H9 (cell line): ENCODE measurements at regions not wholly inside any gene's neighbourhood (a gene's known extent, or its start where the extent isn't known, plus 50 kb on each side); places are given as distances from the start of the nearest gene placed in this dataset.

ENCODE experiments used
- DNase-seq: peaks from one replicate; pipeline ENCODE4 v3.0.0-alpha.2; 2017
- H2AFZ ChIP-seq: one replicate; pipeline ENCODE4 v1.6.1; 2013; ENCODE audit warnings: mild to moderate bottlenecking, low read length, control low read depth, moderate library complexity
- H2AK5ac ChIP-seq: 2 replicates; pipeline ENCODE4 v1.6.1; 2013; ENCODE audit warnings: low read length, control low read depth, mixed read lengths; ENCODE audit not compliant: insufficient read length
- H2BK120ac ChIP-seq: one replicate; pipeline ENCODE4 v1.6.1; 2013; ENCODE audit warnings: low read depth, mild to moderate bottlenecking, low read length, control low read depth, inconsistent platforms; ENCODE audit not compliant: poor library complexity, severe bottlenecking
- H2BK12ac ChIP-seq: 2 replicates; pipeline ENCODE4 v1.6.1; 2013; ENCODE audit warnings: low read length, control low read depth, mixed read lengths, low read depth; ENCODE audit not compliant: insufficient read length
- H2BK15ac ChIP-seq: 2 replicates; pipeline ENCODE4 v1.6.1; 2013; ENCODE audit warnings: low read depth, low read length, control low read depth
- H2BK20ac ChIP-seq: one replicate; pipeline ENCODE4 v1.6.1; 2013; ENCODE audit warnings: low read depth, mild to moderate bottlenecking, low read length, control low read depth, inconsistent platforms; ENCODE audit not compliant: poor library complexity, severe bottlenecking
- H2BK5ac ChIP-seq: 2 replicates; pipeline ENCODE4 v1.6.1; 2013; ENCODE audit warnings: low read length, control low read depth, mixed read lengths; ENCODE audit not compliant: insufficient read length
- H3K14ac ChIP-seq: 2 replicates; pipeline ENCODE4 v1.6.1; 2013; ENCODE audit warnings: low read length, control low read depth; ENCODE audit not compliant: insufficient read depth
- H3K18ac ChIP-seq: 2 replicates; pipeline ENCODE4 v1.6.1; 2013; ENCODE audit warnings: low read depth, mild to moderate bottlenecking, mixed read lengths, low read length, control low read depth; ENCODE audit not compliant: insufficient read length
- H3K23ac ChIP-seq: 2 replicates; pipeline ENCODE4 v1.6.1; 2013; ENCODE audit warnings: low read length, control low read depth, mixed read lengths, low read depth; ENCODE audit not compliant: insufficient read length
- H3K23me2 ChIP-seq: 2 replicates; pipeline ENCODE4 v1.6.1; 2013; ENCODE audit warnings: low read depth, mild to moderate bottlenecking, mixed read lengths, low read length, control low read depth; ENCODE audit not compliant: insufficient read length, poor library complexity, severe bottlenecking
- H3K27ac ChIP-seq: 2 replicates; pipeline ENCODE4 v1.5.1; 2013; ENCODE audit warnings: low read length, control low read depth, mixed read lengths, low read depth; ENCODE audit not compliant: insufficient read length
- H3K27me3 ChIP-seq: 2 replicates; pipeline ENCODE4 v1.6.1; 2013; ENCODE audit warnings: low read length, control low read depth, inconsistent platforms; ENCODE audit not compliant: insufficient read depth
- H3K4ac ChIP-seq: 2 replicates; pipeline ENCODE4 v1.6.1; 2013; ENCODE audit warnings: low read depth, mild to moderate bottlenecking, control low read depth, inconsistent platforms, low read length, moderate library complexity
- H3K4me1 ChIP-seq: 2 replicates; pipeline ENCODE4 v1.6.1; 2013; ENCODE audit warnings: low read length, control low read depth, inconsistent platforms; ENCODE audit not compliant: insufficient read depth
- H3K4me2 ChIP-seq: 2 replicates; pipeline ENCODE4 v1.6.1; 2013; ENCODE audit warnings: low read length, control low read depth, mixed read lengths; ENCODE audit not compliant: insufficient read length, insufficient read depth
- H3K56ac ChIP-seq: 2 replicates; pipeline ENCODE4 v1.6.1; 2013; ENCODE audit warnings: low read depth, mild to moderate bottlenecking, mixed read lengths, low read length, control low read depth; ENCODE audit not compliant: insufficient read length
- H3K79me1 ChIP-seq: 2 replicates; pipeline ENCODE4 v1.6.1; 2013; ENCODE audit warnings: low read depth, mild to moderate bottlenecking, moderate library complexity, low read length, control low read depth, inconsistent platforms; ENCODE audit not compliant: insufficient read depth, poor library complexity, severe bottlenecking
- H3K79me2 ChIP-seq: 2 replicates; pipeline ENCODE4 v1.6.1; 2013; ENCODE audit warnings: low read length, control low read depth, inconsistent platforms; ENCODE audit not compliant: insufficient read depth
- H3K9ac ChIP-seq: 2 replicates; pipeline ENCODE4 v1.6.1; 2013; ENCODE audit warnings: low read length, control low read depth, mixed read lengths; ENCODE audit not compliant: insufficient read length; ENCODE audit errors: extremely low read depth
- H3K9me3 ChIP-seq: one replicate; pipeline ENCODE4 v1.6.1; 2013; ENCODE audit warnings: low read depth, low read length, inconsistent platforms; ENCODE audit not compliant: control insufficient read depth
- H3T11ph ChIP-seq: one replicate; pipeline ENCODE4 v1.6.1; 2013; ENCODE audit warnings: mild to moderate bottlenecking, low read length, control low read depth, inconsistent platforms
- H4K20me1 ChIP-seq: one replicate; pipeline ENCODE4 v1.6.1; 2013; ENCODE audit not compliant: control insufficient read depth, insufficient read length, insufficient read depth
- H4K5ac ChIP-seq: 2 replicates; pipeline ENCODE4 v1.6.1; 2013; ENCODE audit warnings: low read depth, mild to moderate bottlenecking, mixed read lengths, low read length, control low read depth; ENCODE audit not compliant: insufficient read length
- H4K8ac ChIP-seq: replicated peaks from 2 replicates; pipeline ENCODE4 v1.6.1; 2013; ENCODE audit warnings: low read length, control low read depth, mixed read lengths, low read depth; ENCODE audit not compliant: insufficient read length
- H4K91ac ChIP-seq: 2 replicates; pipeline ENCODE4 v1.6.1; 2013; ENCODE audit warnings: low read depth, mild to moderate bottlenecking, moderate library complexity, mixed read lengths, low read length, control low read depth; ENCODE audit not compliant: insufficient read length
- H3K27ac Mint-ChIP-seq, 3 experiments: 2 replicates in 2 of 3; 3 replicates in 1 of 3; pipeline ENCODE4 v1.8.0; 2020 to 2021; ENCODE audit warnings: mixed read lengths in 3 of 3, mild to moderate bottlenecking in 1 of 3, moderate library complexity in 1 of 3
- H3K27me3 Mint-ChIP-seq: 2 replicates; pipeline ENCODE4 v1.8.0; 2021; ENCODE audit warnings: low read depth, mild to moderate bottlenecking, moderate library complexity, mixed read lengths
- H3K36me3 Mint-ChIP-seq, 3 experiments: 2 replicates in 2 of 3; 3 replicates in 1 of 3; pipeline ENCODE4 v1.8.0; 2020 to 2021; ENCODE audit warnings: low read depth in 3 of 3, mixed read lengths in 3 of 3; ENCODE audit not compliant: insufficient read depth in 1 of 3
- H3K4me1 Mint-ChIP-seq, 2 experiments: 2 replicates each; pipeline ENCODE4 v1.8.0; 2020; ENCODE audit warnings: mixed read lengths in 2 of 2
- H3K4me3 Mint-ChIP-seq, 2 experiments: 2 replicates in 1 of 2; 3 replicates in 1 of 2; pipeline ENCODE4 v1.8.0; 2020 to 2021; ENCODE audit warnings: mild to moderate bottlenecking in 2 of 2, mixed read lengths in 2 of 2, moderate library complexity in 1 of 2
- H3K9me3 Mint-ChIP-seq, 2 experiments: 2 replicates in 1 of 2; 3 replicates in 1 of 2; pipeline ENCODE4 v1.8.0; 2020; ENCODE audit warnings: mild to moderate bottlenecking in 2 of 2, mixed read lengths in 2 of 2, moderate library complexity in 1 of 2
- CTCF ChIP-seq: fragments of 200-600 bp; sonication (generic); conservative IDR thresholded peaks from 3 replicates; pipeline ENCODE4 v1.8.0; 2021; ENCODE audit warnings: antibody characterized with exemption, mild to moderate bottlenecking
- WGBS: extraction: QIAGEN DNeasy Blood & Tissue Kit; methylation state at CpG from one replicate; pipeline ENCODE4 v1.1.7; 2013; ENCODE audit warnings: missing lambda C conversion rate, low lambda C conversion rate, mixed read lengths; ENCODE audit not compliant: insufficient read length; ENCODE audit errors: extremely low coverage; 5-methylcytosine and 5-hydroxymethylcytosine counted together

- Histone ChIP-seq H3K4me2 (no peak overlapping the region), H3K9me3 (no peaks in the 10 kb centered on the region), H3K79me1 (no peaks in the 10 kb centered on the region), H2BK5ac (no peak overlapping the region), H2BK120ac (no peak overlapping the region), H3K56ac (no peak overlapping the region), H2BK12ac (no peak overlapping the region), H3K27me3 (no peaks in the 10 kb centered on the region), H4K5ac (no peak overlapping the region), H2BK20ac (no peak overlapping the region), H2BK15ac (no peak overlapping the region), H3K4ac (no peak overlapping the region), H4K8ac (no peak overlapping the region), H3K14ac (no peak overlapping the region), H3K23ac (no peak overlapping the region), H3K18ac (no peak overlapping the region), H3K27ac (no peak overlapping the region), H3K79me2 (no peaks in the 10 kb centered on the region), H3K4me1 (peaks cover 4% of the 10 kb centered on the region), H3T11ph (no peak overlapping the region), H4K20me1 (no peaks in the 10 kb centered on the region), H3K23me2 (no peaks in the 10 kb centered on the region), H2AFZ (no peak overlapping the region), H3K9ac (no peak overlapping the region), H2AK5ac (no peak overlapping the region), H4K91ac (no peak overlapping the region)
- H3K4me1 Mint-ChIP-seq = peaks cover 18 to 26% of the 10 kb centered on the region in 2 experiments
- no peak overlapping the region for H3K4me3 Mint-ChIP-seq
- H3K9me3 Mint-ChIP-seq = no peaks in the 10 kb centered on the region; a peak in 1 of 5 replicates
- peaks cover 0 to 4% (median 0%) of the 10 kb centered on the region in 3 experiments; a peak in 1 of 7 replicates for H3K36me3 Mint-ChIP-seq
- no peak for TF ChIP-seq CTCF
- H3K27me3 Mint-ChIP-seq = peaks cover 1% of the 10 kb centered on the region; the same call in 1 of the 2 replicates
- peak overlapping the region in 1 of 3 experiments; percentile 17; a peak in 1 of 7 replicates for H3K27ac Mint-ChIP-seq
- 100% methylated on average over 1 of the region's 11 CpGs for WGBS
- DNase-seq = no peak
Observed at GRCh38 chr7:54880326-54880989, 121.4 kb upstream of the SEC61G start.
